Cerebellar nuclear complex (tissue), 1 donor: ENCODE measurements at regions not wholly inside any gene's neighbourhood (a gene's known extent, or its start where the extent isn't known, plus 50 kb on each side); places are given as distances from the start of the nearest gene placed in this dataset.

Experiments used
- DNase-seq, 2 experiments: peaks; one replicate each; lab custom pipeline; 2025; lab: John Stamatoyannopoulos, UW

- no peak for DNase-seq
Measured at GRCh38 chr5:124309241-124309980, 437.0 kb downstream of the ZNF608 start.

- DNase-seq: no peak
Measured at GRCh38 chr5:124303366-124303765, 443.1 kb downstream of the ZNF608 start.

DNA sequence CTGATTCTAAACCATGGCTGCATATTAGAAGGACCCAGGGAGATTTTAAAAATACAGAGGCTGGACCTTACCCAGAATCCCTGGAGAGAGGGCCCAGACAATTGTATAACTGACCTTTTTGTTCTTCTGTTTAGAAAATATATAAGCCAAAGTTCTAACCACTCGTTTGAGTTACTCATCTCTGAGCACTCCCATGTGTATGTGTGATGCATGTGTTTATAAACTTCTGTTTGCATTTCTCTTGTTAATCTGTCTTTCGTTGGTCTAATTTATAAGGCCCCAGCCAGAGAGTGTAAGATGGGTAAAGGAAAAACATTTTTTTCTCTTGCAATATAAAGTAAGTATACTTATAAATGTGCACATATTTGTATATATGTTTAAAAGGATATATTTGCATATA is 443.9 kb downstream of the ZNF608 start:
- no peak for DNase-seq

DNA sequence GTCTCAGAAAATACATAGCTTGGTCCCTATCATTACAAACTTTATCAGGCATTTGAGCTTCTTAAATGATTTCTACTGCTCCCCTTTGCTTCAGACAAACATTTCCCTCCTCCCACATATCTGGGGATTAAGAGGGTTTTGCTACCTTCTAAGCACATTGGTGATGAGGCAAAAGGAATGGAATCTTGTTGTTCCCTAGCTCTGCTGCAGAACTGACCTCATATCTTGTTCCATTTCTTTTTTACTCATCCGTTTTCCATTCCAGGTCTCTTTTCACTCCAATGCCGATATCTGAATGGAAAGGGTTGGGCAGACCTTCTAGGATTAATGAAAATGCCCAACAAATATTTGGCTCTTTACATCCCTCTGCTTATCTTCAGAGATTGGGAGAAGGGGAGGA is 444.6 kb downstream of the ZNF608 start:
- no peak for DNase-seq

GRCh38 chr5:124300815-124301621 is 445.4 kb downstream of the ZNF608 start:
- no peak for DNase-seq

GRCh38 chr5:124297826-124298225 is 448.6 kb downstream of the ZNF608 start:
- no peak for DNase-seq

- no peak for DNase-seq
Measured at GRCh38 chr5:124292322-124292855, 454.1 kb downstream of the ZNF608 start.

DNA sequence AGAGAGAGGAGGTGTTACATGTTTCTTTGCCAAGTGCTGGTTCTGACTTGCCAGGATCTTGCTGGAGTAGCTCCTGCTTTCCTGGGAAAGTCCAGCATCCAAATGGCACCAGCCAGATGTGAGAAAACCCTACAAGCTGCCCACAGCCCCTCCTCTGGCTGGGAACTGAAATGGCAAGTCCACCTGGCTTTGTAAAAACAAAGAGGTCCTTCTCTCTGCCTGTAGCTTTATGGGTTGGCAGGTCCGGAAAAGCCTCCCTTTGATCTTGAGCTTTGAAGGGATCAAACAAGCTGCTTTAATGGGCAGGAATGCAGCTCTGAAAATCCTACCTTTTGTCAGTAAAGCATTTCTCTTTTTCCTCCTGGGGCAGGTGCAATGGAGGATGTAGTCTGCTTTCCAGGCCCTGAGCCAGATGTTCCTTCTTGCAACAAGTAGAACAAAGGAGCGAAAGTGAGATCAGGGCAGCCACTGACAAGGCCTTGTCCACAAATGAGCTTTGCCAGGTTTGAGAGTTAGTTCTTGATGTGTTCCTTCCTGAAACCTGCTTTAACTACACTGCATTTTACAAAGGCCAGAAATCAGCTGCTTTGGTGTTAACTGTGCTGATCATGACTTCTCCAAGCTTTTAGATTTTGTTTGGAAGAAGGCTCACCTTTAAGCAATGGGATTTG is 456.7 kb downstream of the ZNF608 start:
- no peak for DNase-seq

GRCh38 chr5:124289130-124289529 is 457.3 kb downstream of the ZNF608 start:
- peak in 1 of 2 experiments; percentile 39 for DNase-seq

GRCh38 chr5:124287813-124288212 is 458.6 kb downstream of the ZNF608 start:
- no peak for DNase-seq

- no peak for DNase-seq
Measured at GRCh38 chr5:124285733-124286132, 460.7 kb downstream of the ZNF608 start.

DNA sequence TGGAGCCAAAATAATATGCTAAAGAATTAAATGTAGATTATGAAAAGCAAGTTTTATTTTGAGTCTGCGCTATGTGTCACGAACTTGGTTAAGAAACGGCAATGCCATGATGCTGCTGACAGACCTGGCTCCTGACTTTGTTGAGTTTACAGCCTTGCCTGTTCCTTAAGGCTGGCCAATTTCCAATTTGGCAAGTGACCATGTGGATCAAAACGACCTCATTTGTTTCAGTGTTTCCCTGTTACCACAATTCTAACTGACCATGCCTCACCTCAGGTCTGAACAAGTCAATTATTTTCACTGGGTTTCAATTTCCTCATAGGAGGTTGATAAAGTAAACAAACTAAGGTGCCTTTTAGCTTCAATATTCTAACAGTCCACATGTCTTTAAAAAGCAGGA is 461.4 kb downstream of the ZNF608 start:
- no peak for DNase-seq

DNA sequence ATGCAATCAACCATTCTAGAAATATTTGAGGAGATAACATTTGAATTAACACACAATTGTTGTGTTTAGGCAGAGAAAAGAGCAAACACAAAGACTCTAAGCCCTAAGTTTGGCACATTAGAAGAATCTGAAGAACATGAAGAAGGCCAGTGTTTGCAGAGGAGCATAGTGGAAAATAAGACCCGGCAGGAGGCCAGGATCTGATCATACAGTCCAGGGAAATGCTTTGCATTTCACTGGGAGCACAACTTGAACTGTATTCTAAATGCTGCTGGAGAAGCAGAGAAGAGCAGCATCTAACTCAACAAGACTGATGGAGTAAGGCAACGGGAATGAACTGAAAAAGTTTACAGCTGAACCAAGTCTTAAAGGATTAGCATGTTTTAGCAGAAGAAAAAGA is 463.4 kb downstream of the ZNF608 start:
- DNase-seq: no peak

- no peak for DNase-seq
Measured at GRCh38 chr5:124280079-124280478, 466.4 kb downstream of the ZNF608 start.

- DNase-seq: no peak
Measured at GRCh38 chr5:124279146-124279876, 467.1 kb downstream of the ZNF608 start.

DNA sequence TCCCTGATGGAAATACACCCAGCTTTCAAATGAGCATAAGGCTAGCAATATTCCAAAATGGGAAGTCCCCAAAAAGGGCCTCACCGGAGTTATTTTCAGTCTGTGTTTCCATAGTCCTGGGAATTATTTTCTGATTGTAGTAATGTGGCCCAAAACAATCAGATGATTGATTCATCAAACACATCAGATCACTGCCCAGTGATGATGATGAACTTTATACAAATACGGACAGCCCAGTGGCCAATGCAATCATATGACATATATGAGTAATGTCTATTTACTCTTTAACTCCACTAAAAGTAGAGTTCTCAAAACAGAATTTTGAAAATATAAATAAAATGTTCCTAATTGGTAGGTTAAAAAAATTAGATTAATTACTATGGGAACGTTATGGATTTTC is 467.8 kb downstream of the ZNF608 start:
- no peak for DNase-seq

DNA sequence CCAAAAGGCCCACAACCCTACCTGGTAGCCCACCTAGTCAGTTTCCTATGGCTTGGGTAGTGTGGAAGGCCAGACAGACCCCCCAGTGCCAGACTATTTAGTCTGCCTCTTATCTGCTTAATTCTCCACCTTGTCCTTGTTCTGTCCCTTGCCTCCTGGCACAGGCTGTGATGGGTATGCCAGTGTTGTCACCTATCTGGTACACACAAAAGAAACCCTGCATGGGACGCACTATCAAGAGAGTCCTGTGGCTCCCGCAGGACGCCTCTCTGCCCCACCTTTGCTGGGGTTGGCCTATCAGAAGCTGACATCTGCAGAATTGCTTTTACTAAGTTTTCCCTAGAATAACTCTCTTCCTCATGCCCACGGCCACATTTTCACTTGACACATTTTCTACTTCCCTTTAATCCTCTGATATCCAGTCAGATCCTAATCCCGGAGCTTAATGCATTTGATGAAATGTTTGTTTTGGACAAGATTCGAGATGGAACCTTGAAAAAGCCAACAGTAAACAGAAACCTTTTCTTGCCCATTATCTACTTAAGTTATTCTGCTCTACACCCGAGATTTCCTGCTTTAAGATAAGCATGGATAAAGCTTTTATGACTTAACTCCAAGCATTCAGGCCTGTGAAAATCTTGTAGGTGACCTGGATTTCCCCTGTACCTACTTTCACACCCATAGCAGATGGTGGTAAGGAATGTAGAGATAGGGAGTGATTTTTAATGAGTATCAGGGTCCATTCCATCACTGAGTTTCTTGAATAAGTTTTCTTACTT is 468.5 kb downstream of the ZNF608 start:
- no peak for DNase-seq

- DNase-seq: no peak
Measured at GRCh38 chr5:124276166-124276565, 470.3 kb downstream of the ZNF608 start.

- DNase-seq: no peak
Measured at GRCh38 chr5:124274949-124275348, 471.5 kb downstream of the ZNF608 start.

- no peak for DNase-seq
Measured at GRCh38 chr5:124264499-124264898, 481.9 kb downstream of the ZNF608 start.
